GM12878 (cell line): ENCODE measurements at regions not wholly inside any gene's neighbourhood (a gene's known extent, or its start where the extent isn't known, plus 50 kb on each side); places are given as distances from the start of the nearest gene placed in this dataset.

ENCODE experiments used
- ATAC-seq: fragments of 200-7000 bp; cut with Tn5 transposase; 3 replicates; pipeline ENCODE4 v1.9.1; 2020; ENCODE audit warnings: mild to moderate bottlenecking, moderate library complexity
- BruUV-seq: library from RNA; stranded (reverse); fragments of 400-500 nt; replicated peaks from 2 replicates; lab custom pipeline; 2021; lab: Mats Ljungman, UMichigan
- CTCF ChIA-PET: fragments of 300-600 bp; sonication (Branson Sonifier 250); formaldehyde crosslinking; extraction: SDS; loops from one replicate; lab custom pipeline; 2021; ENCODE audit warnings: inconsistent platforms; lab: Yijun Ruan, JAX
- POLR2A ChIA-PET: fragments of 350-600 bp; formaldehyde crosslinking; extraction: SDS; loops from one replicate; lab custom pipeline; 2021; ENCODE audit warnings: inconsistent platforms; lab: Charles Lee
- RAD21 ChIA-PET: fragments of 300-600 bp; sonication (Branson Sonifier 250); formaldehyde crosslinking; loops from one replicate; lab custom pipeline; 2023; ENCODE audit warnings: antibody characterized with exemption; ENCODE audit not compliant: unreplicated experiment; lab: Charles Lee
- SMC1A ChIA-PET: fragments of 300-600 bp; sonication (Branson Sonifier 250); formaldehyde crosslinking; loops from one replicate; lab custom pipeline; 2023; ENCODE audit not compliant: unreplicated experiment, uncharacterized antibody; lab: Charles Lee
- DNase-seq: peaks from one replicate; pipeline ENCODE4 v3.0.0-alpha.2; 2011; ENCODE audit warnings: low read depth, low spot score
- FAIRE-seq: peaks from 3 replicates; lab custom pipeline; 2011; peaks lifted over from hg19 to GRCh38; lab: Jason Lieb, UNC
- H2AFZ ChIP-seq: 2 replicates; pipeline ENCODE4 v1.6.0; 2011; ENCODE audit warnings: low read depth, low read length, control low read depth; ENCODE audit not compliant: control insufficient read depth
- H3K27ac ChIP-seq: 2 replicates; pipeline ENCODE4 v1.5.1; 2011; ENCODE audit warnings: control low read depth; ENCODE audit not compliant: control insufficient read depth, insufficient read depth
- H3K27me3 ChIP-seq, 2 experiments: replicated peaks in 1 of 2; 2 replicates each; pipeline versions ENCODE4 v1.6.0 to v1.6.1; 2011; ENCODE audit warnings: low read length in 1 of 2; ENCODE audit not compliant: control insufficient read depth in 2 of 2, insufficient read depth in 2 of 2
- H3K36me3 ChIP-seq, 2 experiments: 2 replicates each; pipeline ENCODE4 v1.5.1; 2011; ENCODE audit warnings: low read length in 1 of 2; ENCODE audit not compliant: control insufficient read depth in 2 of 2, insufficient read depth in 2 of 2
- H3K4me1 ChIP-seq: 2 replicates; pipeline ENCODE4 v1.6.1; 2011; ENCODE audit warnings: mild to moderate bottlenecking, low read length, moderate library complexity, mixed read lengths; ENCODE audit not compliant: control insufficient read depth, insufficient read depth
- H3K4me2 ChIP-seq: 2 replicates; pipeline ENCODE4 v1.6.0; 2011; ENCODE audit warnings: control low read depth; ENCODE audit not compliant: control insufficient read depth, insufficient read depth
- H3K4me3 ChIP-seq: fragments of 200-600 bp; sonication (generic); 2 replicates; pipeline ENCODE4 v1.5.1; 2016
- H3K79me2 ChIP-seq: 2 replicates; pipeline ENCODE4 v1.6.0; 2011; ENCODE audit warnings: low read length; ENCODE audit not compliant: control insufficient read depth, insufficient read depth
- H3K9ac ChIP-seq: 2 replicates; pipeline ENCODE4 v1.8.0; 2011; ENCODE audit warnings: low read length, control low read depth, mixed read lengths; ENCODE audit not compliant: control insufficient read depth, insufficient read depth
- H3K9me3 ChIP-seq: replicated peaks from 3 replicates; pipeline ENCODE4 v1.5.1; 2011; ENCODE audit warnings: mild to moderate bottlenecking, low read length; ENCODE audit not compliant: control insufficient read depth, insufficient read depth
- H4K20me1 ChIP-seq: 2 replicates; pipeline ENCODE4 v1.6.0; 2011; ENCODE audit not compliant: control insufficient read depth, insufficient read depth
- EZH2 ChIP-seq: IDR thresholded peaks from 2 replicates; pipeline ENCODE4 v1.6.1; 2012; ENCODE audit warnings: low read depth, mild to moderate bottlenecking, control low read depth, inconsistent platforms, low read length, borderline replicate concordance; ENCODE audit not compliant: control insufficient read depth
- GATAD2B ChIP-seq: fragments of 450-650 bp; conservative IDR thresholded peaks from 2 replicates; pipeline ENCODE4 v1.6.1; 2017; ENCODE audit warnings: low read depth, mild to moderate bottlenecking, moderate library complexity
- HDAC2 ChIP-seq: fragments of 200-600 bp; sonication (generic); IDR thresholded peaks from 2 replicates; pipeline ENCODE4 v1.6.1; 2017
- KDM1A ChIP-seq: fragments of 200-600 bp; sonication (generic); IDR thresholded peaks from 2 replicates; pipeline ENCODE4 v1.6.1; 2016; ENCODE audit warnings: borderline replicate concordance
- POU2F2 ChIP-seq: IDR thresholded peaks from 3 replicates; pipeline ENCODE4 v1.6.1; 2011; ENCODE audit warnings: low read depth, mild to moderate bottlenecking, low read length, borderline replicate concordance
- SMAD1 ChIP-seq: fragments of 450-650 bp; IDR thresholded peaks from 2 replicates; pipeline ENCODE4 v1.6.1; 2018; ENCODE audit warnings: mild to moderate bottlenecking, low read depth; ENCODE audit not compliant: partially characterized antibody
- SPI1 ChIP-seq: IDR thresholded peaks from 2 replicates; pipeline ENCODE4 v1.6.1; 2011; ENCODE audit warnings: low read depth, mild to moderate bottlenecking, low read length, moderate library complexity, borderline replicate concordance; ENCODE audit not compliant: insufficient read depth
- SREBF1 ChIP-seq: IDR thresholded peaks from 2 replicates; pipeline ENCODE4 v1.6.1; 2012; ENCODE audit warnings: mild to moderate bottlenecking, low read length
- YBX1 ChIP-seq: fragments of 450-650 bp; IDR thresholded peaks from 2 replicates; pipeline ENCODE4 v1.6.1; 2016; ENCODE audit warnings: antibody characterized with exemption
- WGBS: methylation state at CpG from one replicate; pipeline ENCODE4 v1.1.6; 2016; ENCODE audit warnings: low lambda C conversion rate; ENCODE audit not compliant: insufficient replicate concordance, insufficient coverage; ENCODE audit errors: missing lambda C conversion rate; 5-methylcytosine and 5-hydroxymethylcytosine counted together
- in situ Hi-C: fragments of 300-500 bp; cut with MboI; formaldehyde crosslinking; loops from 9 replicates; pipeline ENCODE4 v1.14.3; 2018; ENCODE audit warnings: mixed read lengths
- intact Hi-C: fragments of 100-400 bp; cut with micrococcal nuclease; formaldehyde crosslinking; loops from one replicate; pipeline ENCODE4 v1.14.2; 2022; ENCODE audit not compliant: unreplicated experiment
- TF ChIP-seq, protein P1 (sequence below): IDR thresholded peaks from 2 replicates; pipeline ENCODE4 v1.6.1; 2011; ENCODE audit warnings: mild to moderate bottlenecking, low read depth, low read length, moderate library complexity; ENCODE audit not compliant: insufficient replicate concordance
- TF ChIP-seq, protein P2 (sequence below): IDR thresholded peaks from 2 replicates; pipeline ENCODE4 v1.6.1; 2012; ENCODE audit warnings: low read depth, low read length, improper control_type of control experiment
- TF ChIP-seq, protein P3 (sequence below): IDR thresholded peaks from 2 replicates; pipeline ENCODE4 v1.6.1; 2011; ENCODE audit warnings: low read depth, mild to moderate bottlenecking, low read length, moderate library complexity, borderline replicate concordance; ENCODE audit errors: extremely low read depth
- TF ChIP-seq, protein P4 (sequence below): fragments of 450-650 bp; IDR thresholded peaks from 2 replicates; pipeline ENCODE4 v1.6.1; 2017; ENCODE audit warnings: mild to moderate bottlenecking, moderate library complexity
- TF ChIP-seq, protein P5 (sequence below): fragments of 150-350 bp; IDR thresholded peaks from 2 replicates; pipeline ENCODE4 v1.6.1; 2014; ENCODE audit warnings: mild to moderate bottlenecking, low read depth, low read length

DNA sequence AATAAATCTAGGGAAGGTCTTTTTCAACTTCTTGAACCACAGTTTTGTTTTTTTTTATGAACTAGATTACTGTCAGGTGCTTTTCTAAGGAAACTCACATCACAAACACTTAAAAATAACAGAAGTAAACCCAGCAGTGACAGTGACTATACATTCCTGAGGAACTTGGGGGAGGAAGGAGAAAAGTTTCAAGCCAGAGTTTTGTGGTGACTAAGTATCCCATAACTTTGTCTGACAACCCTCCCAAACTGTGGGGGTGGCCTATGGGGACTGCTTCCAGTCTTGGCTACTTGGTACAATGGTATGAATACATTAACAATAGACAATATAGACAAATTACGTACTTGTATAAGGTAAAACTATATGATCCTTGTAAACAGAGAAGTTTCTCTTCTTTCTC is 202.5 kb upstream of the MAN1A1 start:
- ChIA-PET CTCF (no interaction called here), RAD21 (no interaction called here), POLR2A (no interaction called here), SMC1A (no interaction called here)
- Histone ChIP-seq H3K4me1 (no peaks in the 10 kb centered on the region), H3K36me3 (no peaks in the 10 kb centered on the region), H3K4me3 (no peak overlapping the region), H2AFZ (no peak overlapping the region), H3K4me2 (no peak overlapping the region), H3K79me2 (no peaks in the 10 kb centered on the region), H3K9ac (no peak overlapping the region), H3K9me3 (no peaks in the 10 kb centered on the region), H4K20me1 (no peaks in the 10 kb centered on the region), H3K27ac (no peak overlapping the region), H3K27me3 (no peaks in the 10 kb centered on the region)
- ATAC-seq (no peak), FAIRE-seq (no peak), DNase-seq (no peak)
- 54% methylated on average over 1 of the region's 1 CpG for WGBS
- TF ChIP-seq, protein P1, sequence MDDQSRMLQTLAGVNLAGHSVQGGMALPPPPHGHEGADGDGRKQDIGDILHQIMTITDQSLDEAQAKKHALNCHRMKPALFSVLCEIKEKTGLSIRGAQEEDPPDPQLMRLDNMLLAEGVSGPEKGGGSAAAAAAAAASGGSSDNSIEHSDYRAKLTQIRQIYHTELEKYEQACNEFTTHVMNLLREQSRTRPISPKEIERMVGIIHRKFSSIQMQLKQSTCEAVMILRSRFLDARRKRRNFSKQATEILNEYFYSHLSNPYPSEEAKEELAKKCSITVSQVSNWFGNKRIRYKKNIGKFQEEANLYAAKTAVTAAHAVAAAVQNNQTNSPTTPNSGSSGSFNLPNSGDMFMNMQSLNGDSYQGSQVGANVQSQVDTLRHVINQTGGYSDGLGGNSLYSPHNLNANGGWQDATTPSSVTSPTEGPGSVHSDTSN = no peak
- TF ChIP-seq SREBF1 (no peak), POU2F2 (no peak), EZH2 (no peak), HDAC2 (no peak), YBX1 (no peak), GATAD2B (no peak), SPI1 (no peak), SMAD1 (no peak), KDM1A (no peak)
- TF ChIP-seq, protein P2, sequence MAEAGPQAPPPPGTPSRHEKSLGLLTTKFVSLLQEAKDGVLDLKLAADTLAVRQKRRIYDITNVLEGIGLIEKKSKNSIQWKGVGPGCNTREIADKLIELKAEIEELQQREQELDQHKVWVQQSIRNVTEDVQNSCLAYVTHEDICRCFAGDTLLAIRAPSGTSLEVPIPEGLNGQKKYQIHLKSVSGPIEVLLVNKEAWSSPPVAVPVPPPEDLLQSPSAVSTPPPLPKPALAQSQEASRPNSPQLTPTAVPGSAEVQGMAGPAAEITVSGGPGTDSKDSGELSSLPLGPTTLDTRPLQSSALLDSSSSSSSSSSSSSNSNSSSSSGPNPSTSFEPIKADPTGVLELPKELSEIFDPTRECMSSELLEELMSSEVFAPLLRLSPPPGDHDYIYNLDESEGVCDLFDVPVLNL = no peak
- TF ChIP-seq, protein P3, sequence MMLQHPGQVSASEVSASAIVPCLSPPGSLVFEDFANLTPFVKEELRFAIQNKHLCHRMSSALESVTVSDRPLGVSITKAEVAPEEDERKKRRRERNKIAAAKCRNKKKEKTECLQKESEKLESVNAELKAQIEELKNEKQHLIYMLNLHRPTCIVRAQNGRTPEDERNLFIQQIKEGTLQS = no peak
- TF ChIP-seq, protein P4, sequence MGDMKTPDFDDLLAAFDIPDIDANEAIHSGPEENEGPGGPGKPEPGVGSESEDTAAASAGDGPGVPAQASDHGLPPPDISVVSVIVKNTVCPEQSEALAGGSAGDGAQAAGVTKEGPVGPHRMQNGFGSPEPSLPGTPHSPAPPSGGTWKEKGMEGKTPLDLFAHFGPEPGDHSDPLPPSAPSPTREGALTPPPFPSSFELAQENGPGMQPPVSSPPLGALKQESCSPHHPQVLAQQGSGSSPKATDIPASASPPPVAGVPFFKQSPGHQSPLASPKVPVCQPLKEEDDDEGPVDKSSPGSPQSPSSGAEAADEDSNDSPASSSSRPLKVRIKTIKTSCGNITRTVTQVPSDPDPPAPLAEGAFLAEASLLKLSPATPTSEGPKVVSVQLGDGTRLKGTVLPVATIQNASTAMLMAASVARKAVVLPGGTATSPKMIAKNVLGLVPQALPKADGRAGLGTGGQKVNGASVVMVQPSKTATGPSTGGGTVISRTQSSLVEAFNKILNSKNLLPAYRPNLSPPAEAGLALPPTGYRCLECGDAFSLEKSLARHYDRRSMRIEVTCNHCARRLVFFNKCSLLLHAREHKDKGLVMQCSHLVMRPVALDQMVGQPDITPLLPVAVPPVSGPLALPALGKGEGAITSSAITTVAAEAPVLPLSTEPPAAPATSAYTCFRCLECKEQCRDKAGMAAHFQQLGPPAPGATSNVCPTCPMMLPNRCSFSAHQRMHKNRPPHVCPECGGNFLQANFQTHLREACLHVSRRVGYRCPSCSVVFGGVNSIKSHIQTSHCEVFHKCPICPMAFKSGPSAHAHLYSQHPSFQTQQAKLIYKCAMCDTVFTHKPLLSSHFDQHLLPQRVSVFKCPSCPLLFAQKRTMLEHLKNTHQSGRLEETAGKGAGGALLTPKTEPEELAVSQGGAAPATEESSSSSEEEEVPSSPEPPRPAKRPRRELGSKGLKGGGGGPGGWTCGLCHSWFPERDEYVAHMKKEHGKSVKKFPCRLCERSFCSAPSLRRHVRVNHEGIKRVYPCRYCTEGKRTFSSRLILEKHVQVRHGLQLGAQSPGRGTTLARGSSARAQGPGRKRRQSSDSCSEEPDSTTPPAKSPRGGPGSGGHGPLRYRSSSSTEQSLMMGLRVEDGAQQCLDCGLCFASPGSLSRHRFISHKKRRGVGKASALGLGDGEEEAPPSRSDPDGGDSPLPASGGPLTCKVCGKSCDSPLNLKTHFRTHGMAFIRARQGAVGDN = no peak
- TF ChIP-seq, protein P5, sequence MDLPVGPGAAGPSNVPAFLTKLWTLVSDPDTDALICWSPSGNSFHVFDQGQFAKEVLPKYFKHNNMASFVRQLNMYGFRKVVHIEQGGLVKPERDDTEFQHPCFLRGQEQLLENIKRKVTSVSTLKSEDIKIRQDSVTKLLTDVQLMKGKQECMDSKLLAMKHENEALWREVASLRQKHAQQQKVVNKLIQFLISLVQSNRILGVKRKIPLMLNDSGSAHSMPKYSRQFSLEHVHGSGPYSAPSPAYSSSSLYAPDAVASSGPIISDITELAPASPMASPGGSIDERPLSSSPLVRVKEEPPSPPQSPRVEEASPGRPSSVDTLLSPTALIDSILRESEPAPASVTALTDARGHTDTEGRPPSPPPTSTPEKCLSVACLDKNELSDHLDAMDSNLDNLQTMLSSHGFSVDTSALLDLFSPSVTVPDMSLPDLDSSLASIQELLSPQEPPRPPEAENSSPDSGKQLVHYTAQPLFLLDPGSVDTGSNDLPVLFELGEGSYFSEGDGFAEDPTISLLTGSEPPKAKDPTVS = no peak
- no TSS peak for BruUV-seq
- in situ Hi-C loops (no loop called here), intact Hi-C loops (no loop called here)
